Stomach (tissue), 8 donors: ENCODE measurements at regions not wholly inside any gene's neighbourhood (a gene's known extent, or its start where the extent isn't known, plus 50 kb on each side); places are given as distances from the start of the nearest gene placed in this dataset.
"Not testable (repeated sequence)": the region's sequence is repeated elsewhere in the genome, so short reads cannot be mapped to it uniquely, and the experiment has no call there.

ENCODE experiments used
- DNase-seq, 2 donors: peaks; one replicate each; pipeline versions ENCODE4 v3.0.0 to v3.0.0-alpha.2; 2013 to 2019
- H3K27ac ChIP-seq, 5 donors: fragments of 200-600 bp in 4 of 5; sonication (generic) in 4 of 5; one replicate each; pipeline ENCODE4 v1.5.1; 2013 to 2019; ENCODE audit warnings: mild to moderate bottlenecking in 1 of 5, moderate library complexity in 1 of 5
- H3K27me3 ChIP-seq, 3 donors: fragments of 200-600 bp; sonication (generic); one replicate each; pipeline ENCODE4 v1.5.1; 2017 to 2019; ENCODE audit warnings: mixed run types in 1 of 3
- H3K36me3 ChIP-seq, 4 donors: fragments of 200-600 bp; sonication (generic); 1 replicate in 3 of 4; 2 replicates in 1 of 4; pipeline ENCODE4 v1.5.1; 2016 to 2019
- H3K4me1 ChIP-seq, 4 donors: fragments of 200-600 bp; sonication (generic); one replicate each; pipeline ENCODE4 v1.5.1; 2016 to 2019
- H3K4me3 ChIP-seq, 4 donors: fragments of 200-600 bp; sonication (generic) in 3 of 4; one replicate each; pipeline ENCODE4 v1.5.1; 2016 to 2019; ENCODE audit warnings: mild to moderate bottlenecking in 1 of 4
- H3K9me3 ChIP-seq, 4 donors: fragments of 200-600 bp; sonication (generic); one replicate each; pipeline ENCODE4 v1.5.1; 2016 to 2019
- CTCF ChIP-seq, 7 experiments: fragments of 450-650 bp in 4 of 7; fragments of 200-600 bp in 3 of 7; sonication (generic) in 3 of 7; IDR thresholded peaks; one replicate each; pipeline ENCODE4 v1.5.1; 2016 to 2019; ENCODE audit warnings: antibody characterized with exemption in 7 of 7, control low read depth in 2 of 7, mild to moderate bottlenecking in 1 of 7
- WGBS, 5 donors: extraction: QIAGEN DNeasy Blood & Tissue Kit in 3 of 5; methylation state at CpG; one replicate each; pipeline versions ENCODE4 v1.1.5 to v1.1.7; 2013 to 2018; 5-methylcytosine and 5-hydroxymethylcytosine counted together
- intact Hi-C: fragments of 100-400 bp; cut with DNase I; formaldehyde crosslinking; loops from one replicate; pipeline ENCODE4 v1.15.1; 2023; ENCODE audit warnings: low total_unique reads
- donor health status: healthy with polysubstance abuse.
- donor health status: Bipolar disorder and iron deficiency.
- donor health status: healthy.

- H3K9me3 ChIP-seq: peaks cover 21 to 26% (median 25%) of the 10 kb centered on the region in 4 donors
- H3K36me3 ChIP-seq, H3K4me3 ChIP-seq, intact Hi-C loops, H3K27me3 ChIP-seq, DNase-seq, H3K27ac ChIP-seq, H3K4me1 ChIP-seq: not testable (repeated sequence)
- peak in 1 of 7 experiments; percentile 2 for TF ChIP-seq CTCF (IDR thresholded peaks at IDR 0.05)
- 49 to 61% (median 51%) methylated on average over 1 to 2 of the region's 2 CpGs for WGBS, 5 donors
Measured at GRCh38 chr21:9246010-9246409, 1275.4 kb upstream of the TPTE start.

GRCh38 chr21:9246481-9247289 is 1274.7 kb upstream of the TPTE start:
- WGBS, 5 donors: 42 to 52% (median 48%) methylated on average over 3 of the region's 3 CpGs
- H3K4me3 ChIP-seq, H3K27ac ChIP-seq, DNase-seq, intact Hi-C loops, H3K36me3 ChIP-seq, H3K4me1 ChIP-seq, H3K27me3 ChIP-seq: not testable (repeated sequence)
- peaks cover 21 to 26% (median 25%) of the 10 kb centered on the region in 4 donors for H3K9me3 ChIP-seq
- peak in 1 of 7 experiments; percentile 13 for TF ChIP-seq CTCF (IDR thresholded peaks at IDR 0.05)

- H3K36me3 ChIP-seq, H3K27ac ChIP-seq, H3K4me1 ChIP-seq, intact Hi-C loops, DNase-seq, H3K27me3 ChIP-seq, H3K4me3 ChIP-seq: not testable (repeated sequence)
- peaks cover 21 to 26% (median 25%) of the 10 kb centered on the region in 4 donors for H3K9me3 ChIP-seq
Measured at GRCh38 chr21:9247290-9247613, 1274.1 kb upstream of the TPTE start.

GRCh38 chr21:9247616-9248317 is 1273.6 kb upstream of the TPTE start:
- H3K4me3 ChIP-seq, H3K27me3 ChIP-seq, H3K4me1 ChIP-seq, DNase-seq, H3K27ac ChIP-seq, intact Hi-C loops, H3K36me3 ChIP-seq: not testable (repeated sequence)
- 50 to 72% (median 59%) methylated on average over 3 of the region's 3 CpGs for WGBS, 5 donors
- H3K9me3 ChIP-seq: peaks cover 21 to 26% (median 25%) of the 10 kb centered on the region in 4 donors
